ENCODE measurements at regions not wholly inside any gene's neighbourhood (a gene's known extent, or its start where the extent isn't known, plus 50 kb on each side); places are given as distances from the start of the nearest gene placed in this dataset.
A peak's percentile ranks its signal among the peaks of the same experiment; 100 is the strongest.
"Not testable (repeated sequence)": the region's sequence is repeated elsewhere in the genome, so short reads cannot be mapped to it uniquely, and the experiment has no call there.

DNA sequence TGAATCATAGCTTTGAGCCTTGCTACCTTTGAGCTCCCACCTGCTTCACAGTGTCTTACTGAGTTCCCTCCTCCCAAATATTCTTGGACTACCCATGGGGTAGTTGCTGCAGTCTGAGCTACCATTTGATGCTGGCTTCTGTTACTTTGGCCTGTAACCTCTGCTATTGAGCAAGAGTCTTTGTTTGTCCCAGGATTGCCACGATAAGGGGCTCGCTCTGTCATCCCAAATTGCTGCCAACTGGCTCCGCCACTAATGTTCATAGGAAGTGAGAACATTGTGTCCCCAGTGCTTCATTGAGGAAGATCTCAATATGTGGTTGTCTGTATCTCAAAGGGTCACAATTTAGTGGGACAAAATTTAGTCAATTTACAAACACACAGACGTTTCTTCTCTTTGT is 103.8 kb downstream of the TRIM43 start:
- no peak overlapping the region for H3K27ac ChIP-seq (ENCODE audit: low read length)
- H3K36me3 Mint-ChIP-seq, result no peaks in the 10 kb centered on the region
- H3K36me3 ChIP-seq (ENCODE audit: control insufficient read depth in 2 of 2, extremely low read depth in 1 of 2, insufficient read depth in 1 of 2, low read length in 1 of 2), result no peaks in the 10 kb centered on the region
- H3K27me3 ChIP-seq (replicated peaks in 1 of 2; ENCODE audit: control insufficient read depth in 2 of 2, extremely low read depth in 1 of 2, insufficient read depth in 2 of 2, low read length in 1 of 2), result peaks cover 0 to 12% of the 10 kb centered on the region in 2 experiments
- H3K27me3 Mint-ChIP-seq, result peaks cover 35 to 38% of the 10 kb centered on the region in 2 donors
- H3K4me3 ChIP-seq (ENCODE audit: control insufficient read depth in 1 of 2, extremely low read depth in 1 of 2, low read length in 1 of 2), result no peak overlapping the region
- ATAC-seq (replicated peaks in 1 of 4) (no peak), DNase-seq (no peak)
- POLR2A ChIA-PET, result no interaction called here
- H3K27ac Mint-ChIP-seq, result no peak overlapping the region
- no peaks in the 10 kb centered on the region for H3K9me3 ChIP-seq
- H3K4me1 ChIP-seq (ENCODE audit: control insufficient read depth in 1 of 2, extremely low read depth in 1 of 2, insufficient read depth in 2 of 2, low read length in 2 of 2), result no peaks in the 10 kb centered on the region
- no peak overlapping the region for H3K4me3 Mint-ChIP-seq
- 89% methylated on average over 2 of the region's 4 CpGs for WGBS (ENCODE audit: insufficient coverage)
- no peaks in the 10 kb centered on the region for H3K9me3 Mint-ChIP-seq
- H3K4me1 Mint-ChIP-seq, result no peaks in the 10 kb centered on the region
- CTCF ChIA-PET, result no interaction called here

DNA sequence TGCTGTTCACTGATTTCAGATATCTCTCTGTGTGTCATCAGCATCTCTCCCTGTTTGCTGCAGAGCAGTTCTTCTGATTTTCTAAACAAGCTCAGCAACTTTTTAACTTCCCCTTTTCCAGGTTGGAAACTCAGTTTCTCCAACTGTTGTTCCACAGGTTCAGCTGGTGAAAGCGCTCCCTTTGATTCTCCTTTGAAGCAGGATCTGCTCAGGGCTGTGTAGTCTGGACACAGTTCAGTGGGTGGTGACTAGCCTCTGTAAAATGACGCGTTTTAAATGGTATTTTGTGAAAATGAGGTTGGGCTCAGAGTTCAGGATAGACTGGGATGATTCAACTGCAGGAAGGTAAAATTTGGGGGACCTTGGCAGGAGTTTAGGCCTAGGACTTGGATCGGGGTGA is 106.3 kb downstream of the TRIM43 start:
- no peak for DNase-seq

DNA sequence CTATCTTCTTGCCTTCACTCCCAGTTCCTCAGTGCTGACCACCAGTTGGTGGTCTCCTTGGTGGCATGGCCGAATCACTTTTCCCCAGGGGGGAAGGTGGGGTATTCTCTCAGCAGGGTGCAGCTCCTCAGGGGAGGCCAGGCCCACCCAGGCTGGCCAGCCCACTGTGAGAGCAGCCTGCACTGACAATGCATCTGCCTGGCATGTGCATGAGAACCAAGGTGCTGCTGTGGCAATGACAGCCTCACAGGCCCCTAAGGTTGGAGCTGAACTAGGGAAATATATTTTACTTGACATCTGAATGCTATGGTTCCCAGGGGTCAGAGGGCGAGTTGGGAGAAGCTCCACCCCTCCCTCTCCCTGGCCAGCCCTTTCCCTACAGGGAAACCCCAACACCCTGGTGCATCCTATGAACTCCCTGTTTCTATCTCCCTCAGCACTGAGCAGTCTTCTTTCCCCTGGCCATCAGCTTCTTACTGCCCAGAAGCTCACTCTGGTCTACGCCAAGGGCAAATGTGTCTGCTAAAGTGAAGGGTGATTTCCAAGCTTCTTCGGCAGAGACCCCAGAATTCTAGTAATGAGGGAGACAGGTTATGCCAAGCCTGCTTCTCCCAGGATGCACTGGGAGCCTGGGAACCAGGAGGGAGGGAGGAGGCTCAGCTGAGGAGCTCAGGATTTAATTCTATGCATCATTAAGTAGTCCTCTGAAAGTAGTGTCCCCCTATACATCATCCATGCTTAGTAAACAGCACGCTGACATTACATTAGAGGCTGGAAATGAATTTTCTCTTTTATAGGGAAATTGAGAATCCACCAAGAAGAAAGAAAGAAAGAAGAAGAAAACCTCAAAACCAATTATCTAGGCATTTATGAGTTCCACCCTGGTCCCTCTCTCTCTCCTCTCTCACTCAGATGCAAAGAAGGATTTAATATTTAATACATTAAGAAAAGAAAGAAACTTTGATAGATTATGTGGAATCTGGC is 107.7 kb downstream of the TRIM43 start:
- H3K4me1 ChIP-seq (ENCODE audit: control insufficient read depth in 1 of 2, extremely low read depth in 1 of 2, insufficient read depth in 2 of 2, low read length in 2 of 2); ATAC-seq (replicated peaks in 1 of 4); H3K4me3 ChIP-seq (ENCODE audit: control insufficient read depth in 1 of 2, extremely low read depth in 1 of 2, low read length in 1 of 2); H3K27ac Mint-ChIP-seq; H3K9me3 ChIP-seq; H3K4me3 Mint-ChIP-seq; H3K27ac ChIP-seq (ENCODE audit: low read length); CTCF ChIA-PET; H3K36me3 ChIP-seq (ENCODE audit: control insufficient read depth in 2 of 2, extremely low read depth in 1 of 2, insufficient read depth in 1 of 2, low read length in 1 of 2); POLR2A ChIA-PET; DNase-seq; H3K9me3 Mint-ChIP-seq; H3K4me1 Mint-ChIP-seq; H3K36me3 Mint-ChIP-seq: not testable (repeated sequence)
- H3K27me3 ChIP-seq (replicated peaks in 1 of 2; ENCODE audit: control insufficient read depth in 2 of 2, extremely low read depth in 1 of 2, insufficient read depth in 2 of 2, low read length in 1 of 2), result peaks cover 0 to 11% of the 10 kb centered on the region in 2 experiments
- WGBS (ENCODE audit: insufficient coverage), result 82% methylated on average over 1 of the region's 5 CpGs
- H3K27me3 Mint-ChIP-seq, result peaks cover 36 to 39% of the 10 kb centered on the region in 2 donors

More for the DNA sequence above, 106.3 kb downstream of the TRIM43 start:
- WGBS (ENCODE audit: insufficient coverage), result 93% methylated on average over 4 of the region's 4 CpGs
- no peaks in the 10 kb centered on the region for H3K4me1 ChIP-seq (ENCODE audit: control insufficient read depth in 1 of 2, extremely low read depth in 1 of 2, insufficient read depth in 2 of 2, low read length in 2 of 2)
- ATAC-seq (replicated peaks in 1 of 4), result no peak
- H3K4me3 ChIP-seq (ENCODE audit: control insufficient read depth in 1 of 2, extremely low read depth in 1 of 2, low read length in 1 of 2), result no peak overlapping the region
- peak overlapping the region in 1 of 2 donors; percentile 37 for H3K27ac Mint-ChIP-seq
- POLR2A ChIA-PET, result no interaction called here
- no peak overlapping the region for H3K27ac ChIP-seq (ENCODE audit: low read length)
- H3K4me3 Mint-ChIP-seq, result no peak overlapping the region
- no peaks in the 10 kb centered on the region for H3K36me3 ChIP-seq (ENCODE audit: control insufficient read depth in 2 of 2, extremely low read depth in 1 of 2, insufficient read depth in 1 of 2, low read length in 1 of 2)
- CTCF ChIA-PET, result no interaction called here
- H3K27me3 ChIP-seq (replicated peaks in 1 of 2; ENCODE audit: control insufficient read depth in 2 of 2, extremely low read depth in 1 of 2, insufficient read depth in 2 of 2, low read length in 1 of 2), result peaks cover 0 to 11% of the 10 kb centered on the region in 2 experiments
- no peaks in the 10 kb centered on the region for H3K9me3 Mint-ChIP-seq
- no peaks in the 10 kb centered on the region for H3K9me3 ChIP-seq
- H3K27me3 Mint-ChIP-seq, result peaks cover 38 to 40% of the 10 kb centered on the region in 2 donors
- no peaks in the 10 kb centered on the region for H3K4me1 Mint-ChIP-seq
- H3K36me3 Mint-ChIP-seq, result no peaks in the 10 kb centered on the region

DNA sequence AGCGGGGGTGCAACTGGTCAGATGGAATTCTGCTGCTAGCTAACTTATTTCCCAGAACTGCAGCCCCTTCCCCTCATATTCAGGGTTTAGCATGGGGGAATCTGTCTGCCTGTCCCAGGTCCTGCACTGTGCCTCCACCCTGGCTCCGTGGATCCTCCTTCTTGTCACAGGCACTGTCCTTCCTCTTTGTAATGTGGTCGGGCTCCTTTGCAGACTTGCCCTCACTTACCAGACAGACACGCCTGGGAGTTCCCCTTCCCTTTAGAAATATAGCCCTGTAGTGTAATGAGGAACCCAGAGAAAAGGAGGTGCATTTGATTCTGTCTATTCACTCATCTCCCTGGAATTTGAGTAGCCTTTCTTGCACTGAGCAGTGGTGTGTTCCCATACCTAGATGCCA is 108.7 kb downstream of the TRIM43 start:
- Mint-ChIP-seq H3K36me3 (no peaks in the 10 kb centered on the region), H3K27ac (no peak overlapping the region), H3K9me3 (no peaks in the 10 kb centered on the region), H3K27me3 (peaks cover 31 to 34% of the 10 kb centered on the region in 2 donors), H3K4me3 (no peak overlapping the region), H3K4me1 (no peaks in the 10 kb centered on the region)
- ATAC-seq (replicated peaks in 1 of 4) (no peak), DNase-seq (peak in 2 of 35 experiments; percentile 0 to 3)
- H3K36me3 ChIP-seq (ENCODE audit: control insufficient read depth in 2 of 2, extremely low read depth in 1 of 2, insufficient read depth in 1 of 2, low read length in 1 of 2), result no peaks in the 10 kb centered on the region
- peaks cover 0 to 8% of the 10 kb centered on the region in 2 experiments for H3K27me3 ChIP-seq (replicated peaks in 1 of 2; ENCODE audit: control insufficient read depth in 2 of 2, extremely low read depth in 1 of 2, insufficient read depth in 2 of 2, low read length in 1 of 2)
- H3K4me3 ChIP-seq (ENCODE audit: control insufficient read depth in 1 of 2, extremely low read depth in 1 of 2, low read length in 1 of 2), result no peak overlapping the region
- CTCF ChIA-PET, result no interaction called here
- POLR2A ChIA-PET, result no interaction called here
- H3K27ac ChIP-seq (ENCODE audit: low read length), result no peak overlapping the region
- no peaks in the 10 kb centered on the region for H3K9me3 ChIP-seq
- no CpG with 5 or more reads among the region's 4 CpGs for WGBS (ENCODE audit: insufficient coverage)
- no peaks in the 10 kb centered on the region for H3K4me1 ChIP-seq (ENCODE audit: control insufficient read depth in 1 of 2, extremely low read depth in 1 of 2, insufficient read depth in 2 of 2, low read length in 2 of 2)

DNA sequence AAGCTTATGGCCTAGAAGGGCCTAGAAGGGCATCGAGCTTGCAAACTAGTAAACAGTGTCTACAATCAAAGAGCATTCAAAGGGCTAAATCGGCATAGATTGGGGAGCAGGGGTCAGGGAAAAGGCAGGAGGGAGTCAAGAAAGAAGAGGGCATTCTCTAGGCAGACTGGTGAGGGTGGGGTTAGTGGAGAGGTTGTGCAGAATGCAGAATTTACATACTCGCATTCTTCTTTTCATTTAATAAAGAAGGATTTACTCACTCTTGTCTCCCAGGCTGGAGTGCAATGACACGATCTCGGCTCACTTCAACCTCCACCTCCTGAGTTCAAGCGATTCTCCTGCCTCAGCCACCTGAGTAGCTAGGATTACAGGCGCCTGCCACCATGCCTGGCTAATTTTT is 110.7 kb downstream of the TRIM43 start:
- peaks cover 0 to 8% of the 10 kb centered on the region in 2 experiments for H3K27me3 ChIP-seq (replicated peaks in 1 of 2; ENCODE audit: control insufficient read depth in 2 of 2, extremely low read depth in 1 of 2, insufficient read depth in 2 of 2, low read length in 1 of 2)
- ChIA-PET CTCF (no interaction called here), POLR2A (no interaction called here)
- no peak overlapping the region for H3K4me3 ChIP-seq (ENCODE audit: control insufficient read depth in 1 of 2, extremely low read depth in 1 of 2, low read length in 1 of 2)
- H3K27ac ChIP-seq (ENCODE audit: low read length), result no peak overlapping the region
- no peaks in the 10 kb centered on the region for H3K9me3 ChIP-seq
- no peaks in the 10 kb centered on the region for H3K4me1 ChIP-seq (ENCODE audit: control insufficient read depth in 1 of 2, extremely low read depth in 1 of 2, insufficient read depth in 2 of 2, low read length in 2 of 2)
- Mint-ChIP-seq H3K9me3 (no peaks in the 10 kb centered on the region), H3K4me1 (no peaks in the 10 kb centered on the region), H3K4me3 (no peak overlapping the region), H3K27me3 (peaks cover 18 to 20% of the 10 kb centered on the region in 2 donors), H3K36me3 (no peaks in the 10 kb centered on the region), H3K27ac (no peak overlapping the region)
- ATAC-seq (replicated peaks in 1 of 4), result no peak
- DNase-seq, result no peak
- no CpG with 5 or more reads among the region's 7 CpGs for WGBS (ENCODE audit: insufficient coverage)
- H3K36me3 ChIP-seq (ENCODE audit: control insufficient read depth in 2 of 2, extremely low read depth in 1 of 2, insufficient read depth in 1 of 2, low read length in 1 of 2), result no peaks in the 10 kb centered on the region

DNA sequence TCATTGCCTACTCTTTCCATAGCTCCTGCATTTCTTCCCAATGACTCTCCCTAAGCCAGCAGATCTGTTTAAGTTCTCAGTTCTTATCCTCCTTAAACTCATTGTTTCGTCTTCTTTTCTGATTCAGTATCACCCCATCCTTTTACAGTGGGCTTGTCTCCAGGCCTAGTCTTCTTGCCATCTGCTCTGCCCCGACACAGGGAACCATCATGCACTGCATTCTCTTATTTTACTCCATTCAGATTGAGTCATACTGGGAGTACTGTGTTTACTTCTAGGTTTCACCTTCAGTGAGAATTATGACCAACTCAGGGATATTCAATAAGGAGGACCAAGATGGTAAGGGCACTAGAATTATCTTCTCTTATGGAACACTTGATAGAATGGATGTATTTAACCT is 115.4 kb downstream of the TRIM43 start:
- ATAC-seq (replicated peaks in 1 of 4); POLR2A ChIA-PET; H3K4me1 Mint-ChIP-seq; DNase-seq; H3K4me3 ChIP-seq (ENCODE audit: control insufficient read depth in 1 of 2, extremely low read depth in 1 of 2, low read length in 1 of 2); H3K9me3 ChIP-seq; H3K36me3 Mint-ChIP-seq; H3K27me3 ChIP-seq (replicated peaks in 1 of 2; ENCODE audit: control insufficient read depth in 2 of 2, extremely low read depth in 1 of 2, insufficient read depth in 2 of 2, low read length in 1 of 2); H3K27ac Mint-ChIP-seq; H3K36me3 ChIP-seq (ENCODE audit: control insufficient read depth in 2 of 2, extremely low read depth in 1 of 2, insufficient read depth in 1 of 2, low read length in 1 of 2); H3K27me3 Mint-ChIP-seq; H3K4me3 Mint-ChIP-seq; H3K27ac ChIP-seq (ENCODE audit: low read length); H3K9me3 Mint-ChIP-seq; H3K4me1 ChIP-seq (ENCODE audit: control insufficient read depth in 1 of 2, extremely low read depth in 1 of 2, insufficient read depth in 2 of 2, low read length in 2 of 2); CTCF ChIA-PET: not testable (repeated sequence)
- WGBS (ENCODE audit: insufficient coverage), result no CpG with 5 or more reads among the region's 2 CpGs
